Peyer's patch (tissue), 4 donors: ENCODE measurements at regions not wholly inside any gene's neighbourhood (a gene's known extent, or its start where the extent isn't known, plus 50 kb on each side); places are given as distances from the start of the nearest gene placed in this dataset.

Source experiments
- POLR2A ChIP-seq, 2 donors: fragments of 450-650 bp; IDR thresholded peaks; one replicate each; pipeline ENCODE4 v1.5.1; 2017; ENCODE audit warnings: antibody characterized with exemption in 2 of 2, mild to moderate bottlenecking in 2 of 2, moderate library complexity in 2 of 2
- TF ChIP-seq, protein P1 (sequence below), 6 experiments: fragments of 450-650 bp in 4 of 6; fragments of 200-600 bp in 2 of 6; sonication (generic) in 1 of 6; IDR thresholded peaks; one replicate each; pipeline ENCODE4 v1.5.1; 2017 to 2019; ENCODE audit warnings: antibody characterized with exemption in 6 of 6, mild to moderate bottlenecking in 3 of 6, moderate library complexity in 1 of 6

DNA sequence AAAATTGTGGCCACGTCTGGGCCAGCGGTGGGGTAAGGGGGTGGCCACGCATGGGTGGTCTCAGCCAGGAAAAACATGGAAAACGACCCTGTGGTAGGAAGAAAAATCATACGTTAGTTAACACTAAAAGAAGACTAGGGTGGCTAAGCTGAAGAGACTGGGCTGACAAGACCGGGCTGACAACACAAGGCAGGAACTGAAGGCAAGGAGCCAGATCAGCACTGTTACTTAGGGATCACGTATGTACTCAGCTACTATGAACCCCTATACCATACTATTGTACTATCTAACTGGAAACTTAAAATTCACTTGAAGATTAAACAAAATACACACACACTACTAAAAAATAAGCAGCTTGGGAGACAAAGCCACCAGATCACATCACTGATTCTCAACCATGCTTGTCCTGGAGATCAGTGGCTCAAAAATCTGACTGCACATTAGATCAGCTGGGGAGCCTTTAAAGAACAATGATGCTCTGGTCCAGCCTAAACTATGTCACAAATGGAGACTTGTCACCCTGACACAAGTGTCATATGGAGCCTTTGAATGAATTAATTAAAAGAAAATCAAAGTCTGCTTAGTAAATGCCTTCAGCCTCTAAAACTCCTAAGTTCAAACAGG lies 442.2 kb downstream of the SHQ1 start:
- no peak for TF ChIP-seq POLR2A (IDR thresholded peaks at IDR 0.05)
- TF ChIP-seq, protein P1, sequence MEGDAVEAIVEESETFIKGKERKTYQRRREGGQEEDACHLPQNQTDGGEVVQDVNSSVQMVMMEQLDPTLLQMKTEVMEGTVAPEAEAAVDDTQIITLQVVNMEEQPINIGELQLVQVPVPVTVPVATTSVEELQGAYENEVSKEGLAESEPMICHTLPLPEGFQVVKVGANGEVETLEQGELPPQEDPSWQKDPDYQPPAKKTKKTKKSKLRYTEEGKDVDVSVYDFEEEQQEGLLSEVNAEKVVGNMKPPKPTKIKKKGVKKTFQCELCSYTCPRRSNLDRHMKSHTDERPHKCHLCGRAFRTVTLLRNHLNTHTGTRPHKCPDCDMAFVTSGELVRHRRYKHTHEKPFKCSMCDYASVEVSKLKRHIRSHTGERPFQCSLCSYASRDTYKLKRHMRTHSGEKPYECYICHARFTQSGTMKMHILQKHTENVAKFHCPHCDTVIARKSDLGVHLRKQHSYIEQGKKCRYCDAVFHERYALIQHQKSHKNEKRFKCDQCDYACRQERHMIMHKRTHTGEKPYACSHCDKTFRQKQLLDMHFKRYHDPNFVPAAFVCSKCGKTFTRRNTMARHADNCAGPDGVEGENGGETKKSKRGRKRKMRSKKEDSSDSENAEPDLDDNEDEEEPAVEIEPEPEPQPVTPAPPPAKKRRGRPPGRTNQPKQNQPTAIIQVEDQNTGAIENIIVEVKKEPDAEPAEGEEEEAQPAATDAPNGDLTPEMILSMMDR (IDR thresholded peaks at IDR 0.05): no peak
